Kidney (tissue), 13 donors: ENCODE measurements at regions not wholly inside any gene's neighbourhood (a gene's known extent, or its start where the extent isn't known, plus 50 kb on each side); places are given as distances from the start of the nearest gene placed in this dataset.

Experiments used
- DNase-seq, 5 donors: peaks; one replicate each; pipeline ENCODE4 v3.0.0-alpha.2; 2013 to 2020
- FAIRE-seq: peaks from 2 replicates; lab custom pipeline; 2012; peaks lifted over from hg19 to GRCh38; lab: Jason Lieb, UNC
- H3K27ac ChIP-seq, 2 donors: one replicate each; pipeline ENCODE4 v1.7.0; 2013; ENCODE audit warnings: low read depth in 2 of 2, low read length in 2 of 2, inconsistent platforms in 1 of 2
- H3K27me3 ChIP-seq: one replicate; pipeline ENCODE4 v1.7.1; 2013; ENCODE audit warnings: low read length, inconsistent platforms; ENCODE audit not compliant: control insufficient read depth, insufficient read depth
- H3K36me3 ChIP-seq, 3 donors: one replicate each; pipeline versions ENCODE4 v1.7.0 to v1.7.1; 2013; ENCODE audit warnings: low read length in 3 of 3, control low read depth in 1 of 3, inconsistent platforms in 1 of 3; ENCODE audit not compliant: insufficient read depth in 3 of 3, control insufficient read depth in 2 of 3
- H3K4me1 ChIP-seq, 3 donors: one replicate each; pipeline versions ENCODE4 v1.7.0 to v1.7.1; 2013; ENCODE audit warnings: low read length in 3 of 3, inconsistent platforms in 1 of 3, low read depth in 1 of 3; ENCODE audit not compliant: control insufficient read depth in 2 of 3, insufficient read depth in 2 of 3
- H3K4me3 ChIP-seq, 3 donors: one replicate each; pipeline versions ENCODE4 v1.7.0 to v1.8.1; 2013; ENCODE audit warnings: low read length in 3 of 3, control low read depth in 1 of 3, inconsistent platforms in 1 of 3
- H3K9ac ChIP-seq, 3 donors: one replicate each; pipeline versions ENCODE4 v1.7.0 to v1.7.1; 2013; ENCODE audit warnings: low read length in 3 of 3, control low read depth in 1 of 3, inconsistent platforms in 1 of 3
- H3K9me3 ChIP-seq, 3 donors: one replicate each; pipeline versions ENCODE4 v1.7.0 to v1.7.1; 2013; ENCODE audit warnings: low read length in 3 of 3, control low read depth in 1 of 3, inconsistent platforms in 1 of 3; ENCODE audit not compliant: control insufficient read depth in 2 of 3, insufficient read depth in 1 of 3
- CTCF ChIP-seq: IDR thresholded peaks from 3 replicates; pipeline ENCODE4 v1.5.1; 2012; ENCODE audit warnings: mild to moderate bottlenecking, moderate library complexity, borderline replicate concordance; ENCODE audit not compliant: insufficient read depth; ENCODE audit errors: extremely low read depth
- intact Hi-C: fragments of 100-400 bp; cut with DNase I; formaldehyde crosslinking; loops from one replicate; pipeline ENCODE4 v1.11.1; 2022
- donor health status: control.
- donor health status: control.
- donor health status: control.
- donor health status: control.
- donor health status: control.
- donor health status: DM: yes; HTN: yes; CAD: no.
- donor health status: Normal renal cell carcinoma (clear cell type).

GRCh38 chr3:153591561-153592245 is 429.7 kb downstream of the RAP2B start:
- no peak for TF ChIP-seq CTCF
- H3K36me3 ChIP-seq, result no peaks in the 10 kb centered on the region
- H3K27ac ChIP-seq, result no peak overlapping the region
- DNase-seq (no peak), FAIRE-seq (no peak)
- no peaks in the 10 kb centered on the region for H3K27me3 ChIP-seq
- no peaks in the 10 kb centered on the region for H3K4me1 ChIP-seq
- H3K4me3 ChIP-seq, result no peak overlapping the region
- no peak overlapping the region for H3K9ac ChIP-seq
- intact Hi-C loops, result no loop called here
- no peaks in the 10 kb centered on the region for H3K9me3 ChIP-seq

- Histone ChIP-seq H3K4me1 (peaks cover 0 to 5% (median 0%) of the 10 kb centered on the region in 3 donors), H3K36me3 (no peaks in the 10 kb centered on the region), H3K27ac (no peak overlapping the region), H3K4me3 (no peak overlapping the region), H3K27me3 (no peaks in the 10 kb centered on the region), H3K9ac (no peak overlapping the region), H3K9me3 (no peaks in the 10 kb centered on the region)
- peak in 1 of 5 donors; percentile 29 for DNase-seq
- peak; percentile 49 for TF ChIP-seq CTCF
- no peak for FAIRE-seq
- intact Hi-C loops, result no loop called here
These were observed 433.3 kb downstream of the RAP2B start for GRCh38 chr3:153595186-153595815.

GRCh38 chr3:153596401-153596800 is 434.4 kb downstream of the RAP2B start:
- Histone ChIP-seq H3K4me3 (no peak overlapping the region), H3K36me3 (no peaks in the 10 kb centered on the region), H3K27me3 (no peaks in the 10 kb centered on the region), H3K27ac (no peak overlapping the region), H3K9ac (no peak overlapping the region), H3K4me1 (peaks cover 0 to 9% (median 0%) of the 10 kb centered on the region in 3 donors), H3K9me3 (no peaks in the 10 kb centered on the region)
- no peak for DNase-seq
- FAIRE-seq, result no peak
- intact Hi-C loops, result no loop called here
- no peak for TF ChIP-seq CTCF
